GM12891 (cell line): ENCODE measurements at regions not wholly inside any gene's neighbourhood (a gene's known extent, or its start where the extent isn't known, plus 50 kb on each side); places are given as distances from the start of the nearest gene placed in this dataset.

Source experiments
- POLR2A ChIP-seq: IDR thresholded peaks from 2 replicates; pipeline ENCODE4 v1.6.1; 2011; ENCODE audit warnings: low read depth, low read length, control low read depth
- POLR2AphosphoS5 ChIP-seq: IDR thresholded peaks from 2 replicates; pipeline ENCODE4 v1.6.1; 2011; ENCODE audit warnings: low read depth, low read length, control low read depth

DNA sequence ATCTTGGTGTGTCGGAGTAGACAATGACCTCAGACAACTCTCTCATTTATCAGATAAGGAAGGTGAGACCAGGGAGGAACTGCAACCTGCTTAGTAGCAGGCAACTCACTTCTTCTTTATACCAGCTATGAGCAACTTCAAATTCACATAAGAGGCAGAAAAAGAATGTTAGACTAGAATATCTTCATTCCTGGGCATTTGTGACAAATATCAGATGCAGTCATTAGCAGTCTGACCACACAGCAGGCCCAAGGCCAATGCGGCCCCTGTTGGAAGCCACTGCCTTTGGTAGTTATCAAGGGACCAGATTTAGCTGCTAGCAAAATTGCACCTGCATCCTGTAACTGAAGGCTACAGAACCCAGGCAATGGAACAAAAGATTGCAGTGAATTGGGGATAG lies 219.2 kb upstream of the RASGEF1B start:
- TF ChIP-seq POLR2A (no peak), POLR2AphosphoS5 (no peak)
